Loucy (cell line): ENCODE measurements at regions not wholly inside any gene's neighbourhood (a gene's known extent, or its start where the extent isn't known, plus 50 kb on each side); places are given as distances from the start of the nearest gene placed in this dataset.

Source experiments
- H2AFZ ChIP-seq: fragments of 200-600 bp; sonication (generic); 2 replicates; pipeline ENCODE4 v1.6.0; 2016; ENCODE audit warnings: antibody characterized with exemption, mild to moderate bottlenecking, low read length, moderate library complexity
- H3F3A ChIP-seq: fragments of 200-600 bp; 2 replicates; pipeline ENCODE4 v1.6.0; 2016; ENCODE audit warnings: antibody characterized with exemption, low read depth, mild to moderate bottlenecking
- H3K27me3 ChIP-seq: fragments of 200-600 bp; sonication (generic); 2 replicates; pipeline ENCODE4 v1.6.1; 2014; ENCODE audit warnings: low read length, mild to moderate bottlenecking; ENCODE audit not compliant: insufficient read depth, poor library complexity, severe bottlenecking
- H3K36me3 ChIP-seq: fragments of 200-600 bp; sonication (generic); 2 replicates; pipeline ENCODE4 v1.6.1; 2016; ENCODE audit warnings: low read length; ENCODE audit not compliant: insufficient read depth
- H3K4me1 ChIP-seq: fragments of 200-600 bp; sonication (generic); 2 replicates; pipeline ENCODE4 v1.5.1; 2014; ENCODE audit warnings: low read length, mild to moderate bottlenecking; ENCODE audit not compliant: insufficient read depth, poor library complexity, severe bottlenecking
- H3K4me2 ChIP-seq: fragments of 200-600 bp; sonication (generic); 2 replicates; pipeline ENCODE4 v1.6.0; 2014; ENCODE audit warnings: antibody characterized with exemption, low read length, low read depth, mild to moderate bottlenecking; ENCODE audit not compliant: poor library complexity, severe bottlenecking
- H3K4me3 ChIP-seq: fragments of 200-600 bp; sonication (generic); 2 replicates; pipeline ENCODE4 v1.5.1; 2014; ENCODE audit warnings: low read length, mild to moderate bottlenecking, mixed read lengths; ENCODE audit not compliant: poor library complexity, severe bottlenecking
- H3K79me2 ChIP-seq: fragments of 200-600 bp; sonication (generic); 2 replicates; pipeline ENCODE4 v1.6.1; 2014; ENCODE audit warnings: low read length; ENCODE audit not compliant: insufficient read depth
- H3K9ac ChIP-seq: fragments of 200-600 bp; sonication (generic); 2 replicates; pipeline ENCODE4 v1.6.0; 2014; ENCODE audit warnings: mild to moderate bottlenecking, low read depth, low read length, moderate library complexity; ENCODE audit not compliant: poor library complexity, severe bottlenecking
- H3K9me2 ChIP-seq: fragments of 200-600 bp; sonication (generic); replicated peaks from 2 replicates; pipeline ENCODE4 v1.6.1; 2016; ENCODE audit warnings: low read depth, low read length, mixed read lengths
- H3K9me3 ChIP-seq: fragments of 200-600 bp; sonication (generic); 2 replicates; pipeline ENCODE4 v1.6.1; 2014; ENCODE audit warnings: mild to moderate bottlenecking, antibody characterized with exemption, low read length, low read depth; ENCODE audit not compliant: insufficient read depth
- H4K20me1 ChIP-seq: fragments of 200-600 bp; sonication (generic); 2 replicates; pipeline ENCODE4 v1.6.0; 2014; ENCODE audit warnings: antibody characterized with exemption, low read length, mild to moderate bottlenecking; ENCODE audit not compliant: insufficient read depth, poor library complexity, severe bottlenecking
- CTCF ChIP-seq: fragments of 200-600 bp; sonication (generic); conservative IDR thresholded peaks from 2 replicates; pipeline ENCODE4 v1.5.1; 2014; ENCODE audit warnings: mild to moderate bottlenecking, antibody characterized with exemption, low read length
- EZH2phosphoT487 ChIP-seq: fragments of 200-600 bp; IDR thresholded peaks from 2 replicates; pipeline ENCODE4 v1.6.1; 2018; ENCODE audit warnings: antibody characterized with exemption, mild to moderate bottlenecking, moderate library complexity, borderline replicate concordance

- TF ChIP-seq EZH2phosphoT487 (no peak), CTCF (no peak)
- no peaks in the 10 kb centered on the region for H3F3A ChIP-seq
- no peaks in the 10 kb centered on the region for H3K36me3 ChIP-seq
- H3K4me1 ChIP-seq: no peaks in the 10 kb centered on the region
- no peak overlapping the region for H3K4me2 ChIP-seq
- H3K9me3 ChIP-seq: no peaks in the 10 kb centered on the region
- H2AFZ ChIP-seq: no peak overlapping the region
- no peaks in the 10 kb centered on the region for H3K79me2 ChIP-seq
- H3K4me3 ChIP-seq: no peak overlapping the region
- H3K27me3 ChIP-seq: no peaks in the 10 kb centered on the region
- no peaks in the 10 kb centered on the region for H3K9me2 ChIP-seq
- H4K20me1 ChIP-seq: no peaks in the 10 kb centered on the region
- no peak overlapping the region for H3K9ac ChIP-seq
Measured at GRCh38 chr3:175977968-175978752, 1119.0 kb downstream of the NAALADL2 start.

GRCh38 chr3:175969456-175969855 lies 1110.3 kb downstream of the NAALADL2 start:
- Histone ChIP-seq H3K4me1 (no peaks in the 10 kb centered on the region), H3K9me3 (no peaks in the 10 kb centered on the region), H3K79me2 (no peaks in the 10 kb centered on the region), H3F3A (no peaks in the 10 kb centered on the region), H3K36me3 (no peaks in the 10 kb centered on the region), H3K9me2 (no peaks in the 10 kb centered on the region), H4K20me1 (no peaks in the 10 kb centered on the region), H3K9ac (no peak overlapping the region), H2AFZ (no peak overlapping the region), H3K4me3 (no peak overlapping the region), H3K4me2 (no peak overlapping the region), H3K27me3 (no peaks in the 10 kb centered on the region)
- no peak for TF ChIP-seq CTCF
- no peak for TF ChIP-seq EZH2phosphoT487

GRCh38 chr3:175965036-175965435 lies 1105.9 kb downstream of the NAALADL2 start:
- H3K36me3 ChIP-seq: no peaks in the 10 kb centered on the region
- no peaks in the 10 kb centered on the region for H3K9me3 ChIP-seq
- no peaks in the 10 kb centered on the region for H4K20me1 ChIP-seq
- no peaks in the 10 kb centered on the region for H3K9me2 ChIP-seq
- no peak overlapping the region for H2AFZ ChIP-seq
- H3K4me1 ChIP-seq: no peaks in the 10 kb centered on the region
- TF ChIP-seq CTCF: no peak
- TF ChIP-seq EZH2phosphoT487: no peak
- no peaks in the 10 kb centered on the region for H3K27me3 ChIP-seq
- H3K79me2 ChIP-seq: no peaks in the 10 kb centered on the region
- H3F3A ChIP-seq: no peaks in the 10 kb centered on the region
- H3K9ac ChIP-seq: no peak overlapping the region
- H3K4me3 ChIP-seq: no peak overlapping the region
- no peak overlapping the region for H3K4me2 ChIP-seq
